Hematopoietic multipotent progenitor cell treated with erythropoietin and hydrocortisone succinate and interleukin-3 and kit ligand, for 17 days (in vitro differentiated cells): ENCODE measurements at regions not wholly inside any gene's neighbourhood (a gene's known extent, or its start where the extent isn't known, plus 50 kb on each side); places are given as distances from the start of the nearest gene placed in this dataset.
A peak's percentile ranks its signal among the peaks of the same experiment; 100 is the strongest.
"Not testable (repeated sequence)": the region's sequence is repeated elsewhere in the genome, so short reads cannot be mapped to it uniquely, and the experiment has no call there.

Experiments used
- DNase-seq: peaks from one replicate; pipeline ENCODE4 v3.0.0-alpha.2; 2015; ENCODE audit warnings: low spot score

DNA sequence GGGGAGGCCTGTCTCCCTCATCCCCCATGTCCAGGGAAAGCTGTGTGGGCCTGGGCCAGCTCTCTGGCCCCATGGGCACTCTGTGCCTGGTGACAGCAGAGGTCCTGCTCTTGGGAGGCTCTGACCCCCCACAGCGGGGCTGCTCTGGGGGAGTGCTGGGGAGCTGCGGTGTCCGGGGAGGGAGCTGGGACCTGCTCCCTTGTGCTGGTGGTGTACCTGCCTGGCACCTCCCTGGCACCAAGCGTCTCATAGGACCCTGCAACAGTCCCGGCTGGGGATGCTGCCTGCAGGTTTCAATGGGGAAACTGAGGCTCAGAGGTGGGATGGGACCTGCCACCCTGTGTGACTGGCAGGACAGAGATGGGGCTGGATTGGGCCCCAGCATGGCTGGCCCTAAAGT is 111.3 kb downstream of the KIF26A start:
- DNase-seq: no peak

DNA sequence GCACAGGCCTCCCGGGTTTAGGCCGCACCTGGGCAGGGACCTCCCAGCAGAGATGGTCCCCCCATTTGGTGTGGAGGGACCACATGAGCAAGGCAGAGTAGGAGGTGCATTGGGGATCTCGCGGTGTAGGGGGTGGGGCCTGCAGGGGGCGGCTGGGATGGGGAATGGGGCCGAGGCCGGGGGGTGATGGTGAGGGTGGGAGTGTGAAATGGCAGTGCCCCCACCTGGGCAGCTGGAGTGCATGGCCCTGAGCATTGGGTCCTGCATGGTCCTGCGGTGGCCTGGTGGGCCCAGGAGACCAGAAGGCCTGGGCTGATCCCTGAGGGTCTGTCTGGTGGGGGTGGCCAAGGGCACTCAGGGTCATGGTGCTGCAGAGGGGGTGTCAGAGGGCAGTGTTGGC is 111.8 kb downstream of the KIF26A start:
- no peak for DNase-seq

DNA sequence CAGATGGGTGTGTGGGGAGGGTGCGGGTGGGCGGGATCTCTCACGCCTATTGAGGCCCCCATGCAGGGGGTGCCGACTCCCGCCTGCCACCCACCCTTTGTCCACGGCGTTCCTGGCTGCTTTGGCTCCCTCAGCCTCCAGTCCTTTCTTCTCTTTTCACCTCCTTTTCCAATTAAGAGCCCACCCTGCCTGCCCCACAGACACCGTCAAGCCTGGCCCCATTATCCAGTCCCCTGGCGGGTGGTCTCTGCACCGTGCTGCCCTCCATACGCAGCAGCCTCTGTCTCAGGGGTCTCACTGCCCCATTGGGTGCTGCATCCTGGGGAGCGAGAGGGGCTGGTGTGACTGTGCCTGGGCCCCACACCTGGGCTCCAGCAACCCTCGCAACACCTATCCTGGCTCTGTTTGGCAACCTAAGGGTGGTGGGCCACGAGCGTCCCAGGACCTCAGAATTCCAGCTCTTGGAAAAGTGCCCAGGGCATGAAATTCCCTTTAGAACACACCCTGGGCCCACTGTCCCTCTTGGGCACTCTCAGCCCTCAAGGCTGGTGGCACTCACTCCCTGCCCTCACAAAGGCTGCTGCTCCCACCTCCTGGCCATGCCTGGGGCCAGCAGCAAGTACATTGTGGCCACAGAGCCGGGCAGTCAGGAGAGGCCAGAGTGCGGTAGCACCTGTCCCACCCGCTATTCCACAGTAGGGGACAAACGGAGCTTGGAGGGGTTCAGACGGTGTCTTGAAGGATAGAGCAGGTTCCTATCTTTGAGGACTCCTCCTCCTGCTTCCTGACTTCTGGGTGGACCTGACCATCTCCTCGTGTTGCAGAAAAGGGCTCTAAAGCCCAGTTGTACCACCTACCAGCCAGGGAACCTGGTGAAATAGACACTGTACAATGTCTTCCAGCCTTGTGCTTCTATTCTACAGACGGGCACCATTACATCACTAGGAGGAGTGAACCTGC is 114.1 kb downstream of the KIF26A start:
- DNase-seq: peak; percentile 8

DNA sequence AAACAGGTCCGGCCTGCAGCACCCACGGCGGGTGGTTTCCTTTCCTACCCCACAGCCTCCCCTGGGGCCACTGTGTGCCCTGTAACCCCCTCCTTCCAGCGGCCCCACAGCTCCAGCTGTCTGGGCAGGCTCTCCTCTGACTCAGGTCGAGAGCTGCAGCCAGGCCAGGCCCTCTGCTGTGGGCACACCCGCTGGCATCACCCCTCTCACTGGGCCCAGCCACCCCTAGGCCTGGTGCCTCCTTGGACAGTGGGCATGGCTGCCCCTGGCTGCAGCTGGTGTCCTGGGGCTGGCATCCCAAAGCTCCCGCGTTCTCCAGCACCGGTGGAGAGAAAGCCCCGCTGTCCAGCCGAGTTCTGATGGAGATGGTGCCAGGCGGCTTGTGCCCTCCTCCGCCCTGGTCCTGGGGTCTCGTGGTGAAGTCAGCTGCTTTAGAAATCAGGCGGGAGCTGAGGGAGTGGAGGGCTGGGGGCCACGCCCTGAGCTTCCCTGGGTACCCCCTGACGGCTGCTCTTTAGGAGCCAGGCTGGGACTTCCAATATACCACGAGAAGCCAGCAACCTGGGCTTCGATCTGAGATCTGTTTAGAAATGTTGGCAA is 114.9 kb downstream of the KIF26A start:
- DNase-seq: no peak

DNA sequence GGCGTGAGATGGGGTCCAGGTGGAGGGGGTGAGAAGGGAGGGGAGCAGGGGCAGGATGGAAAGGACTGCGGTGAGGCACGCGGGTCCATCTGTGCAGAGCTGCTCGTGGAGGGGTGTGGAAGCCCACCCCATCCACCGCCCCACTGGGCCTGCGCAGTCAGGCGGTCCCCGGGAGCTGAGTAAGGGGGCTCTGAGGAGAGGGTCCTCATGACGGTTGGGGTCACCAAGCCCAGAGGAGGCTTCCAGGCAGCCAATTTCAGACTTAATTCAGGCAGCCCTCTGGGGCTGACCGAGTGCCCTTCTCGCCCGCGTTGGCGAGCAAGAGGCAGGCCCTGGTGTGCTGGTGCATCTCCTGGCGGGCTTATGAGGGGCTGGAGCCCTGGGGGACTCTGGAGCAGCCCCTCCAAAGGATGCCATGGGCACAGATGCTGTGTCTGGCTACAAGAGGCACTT is 115.5 kb downstream of the KIF26A start:
- no peak for DNase-seq

DNA sequence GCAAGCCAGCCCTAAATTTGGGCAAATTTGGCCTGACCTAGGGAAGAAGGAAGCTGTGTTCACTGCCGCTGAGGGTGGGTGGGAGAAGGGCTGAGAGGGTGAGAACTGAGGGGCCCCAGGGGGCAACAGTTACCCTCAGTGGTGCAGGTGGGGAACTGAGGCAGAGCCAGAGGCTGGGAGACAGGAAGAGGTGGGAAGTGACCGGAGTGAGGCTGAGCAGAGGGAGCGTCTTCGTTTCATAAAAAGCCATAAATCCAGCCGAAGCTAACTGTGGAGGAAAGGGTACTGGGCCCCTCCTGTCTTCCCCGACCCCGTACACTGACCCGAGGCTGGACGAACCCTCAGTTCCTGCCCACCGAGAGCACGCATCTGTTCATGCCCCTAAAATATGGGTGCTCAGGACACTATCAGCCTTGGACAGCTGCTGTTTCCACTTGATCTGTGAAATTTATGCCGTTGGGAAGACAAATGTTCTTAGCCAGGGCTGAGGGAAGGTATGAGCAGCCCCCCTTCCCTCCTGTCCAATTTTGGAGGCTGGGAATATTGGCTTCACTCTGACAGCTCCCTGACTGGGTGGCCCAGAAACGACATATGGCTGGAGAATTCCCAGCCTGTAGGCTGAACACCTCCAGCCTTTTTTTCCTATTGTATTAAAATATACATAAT is 116.5 kb downstream of the KIF26A start:
- DNase-seq: no peak

DNA sequence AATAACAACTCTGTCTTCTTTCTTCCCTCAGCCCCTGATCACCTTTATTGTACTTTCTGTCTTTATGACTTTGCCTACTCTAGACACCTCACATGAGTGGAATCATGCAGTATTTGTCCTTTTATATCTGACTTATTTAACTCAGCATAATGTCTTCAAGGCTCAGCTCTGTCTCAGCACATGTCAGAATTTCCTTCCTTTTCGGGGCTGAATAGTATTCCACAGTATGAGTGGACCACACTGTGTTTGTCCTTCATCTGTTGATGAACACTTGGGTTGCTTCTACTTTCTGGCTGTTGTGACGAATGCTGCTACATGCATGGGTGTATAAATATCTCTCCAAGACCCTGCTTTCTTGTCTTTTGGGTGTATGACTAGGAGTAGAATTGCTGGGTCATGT is 117.6 kb downstream of the KIF26A start:
- DNase-seq: no peak

DNA sequence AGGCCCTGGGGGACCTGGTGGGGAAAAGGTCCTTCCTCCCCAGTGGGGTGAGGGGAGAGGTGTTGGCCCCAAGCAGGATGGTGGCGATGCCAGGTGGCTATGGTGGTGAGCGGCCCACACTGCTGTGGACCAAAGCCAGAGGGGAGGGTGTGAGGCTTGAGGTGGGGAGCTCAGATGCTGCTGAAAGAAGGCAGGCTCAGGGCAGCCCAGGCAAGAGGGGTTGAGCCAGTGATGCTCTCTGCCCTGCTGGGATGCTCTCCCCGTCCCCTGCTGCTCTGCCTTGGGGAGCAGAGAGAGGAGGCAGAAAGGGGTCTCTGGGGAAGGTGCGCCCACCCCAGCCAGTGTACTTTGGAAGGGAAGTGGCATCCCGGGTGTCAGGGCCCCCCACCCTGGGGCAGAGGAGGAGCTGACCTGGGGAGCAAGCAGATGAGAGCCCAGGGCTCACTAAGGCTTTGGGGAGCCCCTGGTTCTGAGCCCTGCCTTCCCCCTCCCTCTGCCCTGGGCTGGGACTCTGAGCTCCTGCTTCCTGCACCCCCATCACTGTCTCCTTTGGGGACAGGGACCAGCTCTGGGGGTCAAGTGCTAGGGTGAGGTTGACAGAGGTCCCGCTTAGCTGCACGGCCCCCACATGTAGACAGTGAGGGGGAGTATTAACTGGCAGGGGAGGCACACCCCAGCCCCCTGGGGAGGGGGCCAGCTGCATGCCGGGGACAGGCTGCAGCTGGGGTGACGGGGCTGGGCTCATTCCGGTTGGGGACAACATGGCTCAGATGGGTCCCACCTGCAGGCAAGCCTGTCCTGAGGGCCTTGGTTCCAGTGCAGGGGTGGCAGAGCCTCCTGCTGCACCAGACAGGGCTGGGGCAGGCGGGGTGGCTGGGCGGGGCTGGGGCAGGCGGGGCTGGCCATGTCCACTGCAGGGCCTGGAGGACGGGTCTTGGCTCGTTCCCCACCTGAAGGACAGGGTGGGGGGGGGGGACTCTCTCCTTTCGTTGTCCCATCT is 124.4 kb downstream of the KIF26A start:
- DNase-seq: no peak

DNA sequence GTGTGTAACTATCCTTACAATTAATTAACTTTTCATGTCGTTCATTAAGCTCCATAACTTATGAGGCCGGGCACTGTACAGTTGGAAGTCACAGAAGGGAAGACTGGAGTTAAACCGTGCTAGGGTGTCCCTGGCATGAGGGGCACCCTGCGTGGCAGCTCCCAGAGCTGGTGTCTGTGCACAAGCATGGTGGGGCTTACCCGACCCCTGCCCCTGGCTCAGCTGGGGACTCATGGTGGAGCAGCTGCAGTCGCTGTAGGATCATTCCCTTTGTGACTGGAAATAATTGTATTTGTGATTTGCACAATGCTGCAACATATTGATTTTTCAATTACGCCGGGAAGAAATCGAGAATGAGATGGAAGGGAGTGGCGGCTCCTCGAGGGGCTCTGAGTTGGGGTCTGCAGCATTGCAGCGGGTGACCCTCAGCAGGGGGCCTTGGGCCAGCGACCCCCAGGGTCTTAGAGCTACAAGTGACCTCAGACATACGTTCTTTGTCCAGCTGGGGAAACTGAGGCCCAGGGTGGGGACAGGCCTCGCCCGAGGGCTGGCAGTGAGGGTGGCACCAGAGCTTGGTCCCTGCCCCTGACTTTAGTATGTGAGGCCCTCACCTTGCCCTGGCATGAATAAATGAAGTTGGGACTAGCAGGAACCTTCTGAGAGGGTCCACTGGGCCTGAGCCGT is 125.4 kb downstream of the KIF26A start:
- no peak for DNase-seq

DNA sequence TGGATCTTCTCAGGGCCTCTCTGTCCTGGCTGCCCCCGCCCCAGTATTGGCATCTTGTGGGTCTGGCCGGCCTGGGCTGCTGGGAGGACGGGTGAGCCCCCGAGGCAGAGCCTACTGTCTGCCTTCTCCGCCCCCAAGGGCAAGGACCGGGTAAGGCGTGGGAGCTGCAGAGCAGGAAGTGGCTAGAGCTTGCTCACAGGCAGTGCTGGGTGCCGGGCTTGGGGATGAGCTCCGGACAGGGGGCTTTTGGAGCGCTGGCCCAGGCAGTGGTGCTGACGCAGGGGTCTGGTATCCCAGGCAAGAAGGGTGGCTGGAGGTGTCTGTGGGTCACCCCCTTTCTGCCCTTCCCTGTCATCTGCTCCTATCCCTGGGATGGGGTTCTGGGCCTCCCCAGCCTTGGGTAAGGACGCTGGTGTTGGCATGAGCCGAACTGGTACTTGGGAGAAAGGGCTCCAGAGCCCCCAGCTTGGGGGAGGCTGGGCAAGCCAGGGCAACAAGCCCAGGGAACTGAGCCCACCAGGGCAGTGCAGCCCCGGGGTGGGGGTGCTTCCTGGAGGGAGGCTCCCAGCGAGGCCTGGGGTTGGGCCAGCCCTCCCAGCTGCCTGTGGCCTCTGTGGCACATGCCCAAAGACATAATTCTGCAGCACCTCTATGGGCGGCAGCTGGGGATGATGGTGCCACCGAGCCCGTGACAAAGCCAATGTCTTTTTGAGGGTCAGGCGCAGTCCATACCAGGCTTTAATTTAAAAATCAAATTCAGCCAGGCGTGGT is 126.3 kb downstream of the KIF26A start:
- DNase-seq: no peak

DNA sequence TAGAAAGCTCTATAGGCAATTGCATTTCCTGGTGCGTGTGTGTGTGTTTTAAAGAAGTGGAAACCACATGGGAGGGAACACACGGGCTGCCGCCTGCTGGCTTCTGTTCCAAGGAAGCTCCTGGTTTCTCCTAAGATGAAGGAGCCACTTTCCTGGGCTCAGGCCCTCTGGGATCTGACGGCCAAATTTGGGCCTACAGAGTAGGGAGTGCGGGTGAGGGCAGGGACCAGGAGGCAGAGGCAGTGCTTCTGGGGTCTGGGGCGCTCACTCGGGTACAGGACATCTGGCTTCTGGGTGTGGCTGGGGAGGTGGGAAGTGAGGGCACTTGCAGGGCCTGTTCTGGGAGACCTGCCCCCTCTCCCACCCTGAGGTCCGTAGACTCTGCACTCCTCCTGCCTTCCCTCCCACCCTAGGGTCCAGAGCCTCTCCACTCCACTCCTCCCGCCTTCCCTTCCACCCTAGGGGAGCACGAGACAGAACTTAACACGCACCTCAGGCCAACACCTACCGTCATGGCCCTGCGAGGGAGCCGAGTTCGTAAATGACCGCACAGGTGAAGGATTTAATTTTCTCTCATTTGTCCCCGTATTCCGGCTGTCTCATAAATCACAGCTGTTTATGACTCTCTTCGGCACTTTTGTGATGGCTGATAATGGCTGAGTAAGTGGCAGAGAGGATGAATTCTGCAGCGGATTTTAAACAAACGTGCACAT is 127.7 kb downstream of the KIF26A start:
- no peak for DNase-seq

DNA sequence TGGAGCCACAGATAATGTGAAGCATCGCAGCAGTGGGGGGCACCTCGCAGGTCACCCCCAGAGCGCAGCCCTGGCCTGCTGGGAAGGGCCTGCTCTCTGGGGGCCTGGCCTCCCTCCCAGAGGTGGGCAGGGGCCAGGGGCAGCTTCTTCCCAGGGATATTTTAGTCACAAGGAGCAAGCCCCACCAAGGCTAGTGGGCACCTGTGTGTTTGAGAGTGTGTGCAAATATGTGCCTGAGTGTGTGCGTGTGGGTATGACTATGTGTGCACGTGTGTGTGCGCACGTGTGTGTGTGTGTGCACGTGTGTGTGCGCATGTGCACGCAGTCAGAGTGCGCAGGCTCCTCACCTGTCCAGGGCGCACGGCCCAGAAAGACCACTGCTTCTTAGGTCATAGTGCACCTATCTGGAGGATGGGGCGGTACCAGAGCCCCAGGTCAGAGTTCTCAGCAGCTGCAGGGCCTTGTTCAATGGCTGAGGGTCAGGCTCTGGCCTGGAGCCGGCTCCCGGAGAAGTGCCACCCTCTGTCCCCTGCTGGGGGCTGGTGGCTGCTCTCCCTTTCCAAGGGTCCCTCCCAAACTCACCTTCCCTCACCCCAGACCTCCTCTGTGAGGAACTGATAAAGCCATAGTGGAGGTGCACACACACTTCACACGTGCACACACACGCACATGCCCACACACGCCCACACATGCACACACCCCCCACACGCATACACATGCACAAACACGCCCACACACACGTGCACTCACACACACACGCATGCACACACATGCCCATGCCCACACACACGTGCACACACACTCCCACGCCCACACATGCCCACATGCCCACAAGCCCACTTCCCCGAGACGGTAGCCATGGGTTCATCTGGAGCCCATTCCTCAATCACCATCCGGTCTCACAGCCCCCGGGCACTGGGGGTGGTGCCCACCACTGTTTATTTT is 128.5 kb downstream of the KIF26A start:
- no peak for DNase-seq

DNA sequence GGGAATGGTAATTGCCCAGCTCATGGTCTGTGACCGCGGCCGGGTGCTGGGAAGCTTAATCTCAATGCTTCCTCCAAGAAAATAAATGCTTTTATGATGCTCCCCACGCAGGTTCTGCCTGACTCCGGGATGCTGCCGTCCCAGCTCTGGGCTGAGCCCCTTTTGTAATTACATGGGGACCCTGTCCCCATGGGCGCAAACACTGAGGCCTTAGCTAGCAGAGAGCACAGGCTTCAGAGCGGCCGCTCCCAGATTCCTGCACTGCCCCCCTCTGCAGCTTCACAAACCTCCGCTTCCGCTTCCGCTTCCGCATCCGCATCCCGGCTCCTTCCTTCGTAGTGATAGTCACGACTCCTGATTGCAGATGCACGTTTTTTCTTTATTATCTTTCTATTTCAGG is 129.5 kb downstream of the KIF26A start:
- DNase-seq: no peak

DNA sequence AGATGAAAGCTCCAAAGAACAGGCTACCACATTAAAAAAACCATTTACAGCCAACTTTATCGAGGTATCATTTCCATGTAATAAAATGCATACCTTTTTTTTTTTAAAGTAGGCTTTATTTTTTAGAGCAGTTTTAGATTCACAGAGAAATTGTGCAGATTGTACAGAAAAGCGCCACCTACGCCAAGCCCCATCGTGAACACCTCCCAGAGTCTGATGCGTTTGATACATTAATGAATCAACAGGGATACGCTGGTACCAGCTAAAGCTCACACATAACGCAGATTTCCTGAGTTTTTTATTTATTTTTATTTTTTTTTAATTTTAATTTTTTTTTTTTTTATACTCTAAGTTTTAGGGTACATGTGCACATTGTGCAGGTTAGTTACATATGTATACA is 129.9 kb downstream of the KIF26A start:
- no peak for DNase-seq

DNA sequence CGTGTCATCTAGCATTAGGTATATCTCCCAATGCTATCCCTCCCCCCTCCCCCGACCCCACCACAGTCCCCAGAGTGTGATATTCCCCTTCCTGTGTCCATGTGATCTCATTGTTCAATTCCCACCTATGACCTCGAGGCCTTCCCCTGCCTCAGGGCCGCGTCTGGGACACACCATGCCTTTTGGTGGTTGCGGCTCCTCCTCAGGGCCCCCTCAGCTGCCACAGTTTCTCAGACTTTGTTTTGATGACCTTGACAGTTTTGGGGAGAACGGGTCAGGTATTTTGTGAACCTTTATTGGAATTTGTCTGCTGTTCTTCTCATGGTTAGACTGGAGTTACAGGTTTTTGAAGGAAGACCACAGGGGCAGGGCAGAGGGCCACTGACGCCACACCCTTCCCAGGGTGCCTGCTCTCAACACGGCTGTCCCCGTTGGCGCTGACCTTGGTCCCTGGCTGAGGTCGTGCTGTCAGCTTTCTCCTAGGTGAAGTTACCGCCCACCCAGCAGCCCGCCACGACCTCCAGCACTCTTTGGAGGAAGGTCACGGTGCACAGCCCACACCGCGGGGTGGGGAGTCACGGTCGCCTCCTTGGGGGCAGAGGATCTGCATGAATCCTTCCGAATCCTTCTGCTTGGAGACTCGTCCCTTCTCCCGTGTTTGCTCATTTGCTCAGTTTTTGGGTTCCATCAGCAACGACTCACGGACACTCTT is 130.5 kb downstream of the KIF26A start:
- no peak for DNase-seq

DNA sequence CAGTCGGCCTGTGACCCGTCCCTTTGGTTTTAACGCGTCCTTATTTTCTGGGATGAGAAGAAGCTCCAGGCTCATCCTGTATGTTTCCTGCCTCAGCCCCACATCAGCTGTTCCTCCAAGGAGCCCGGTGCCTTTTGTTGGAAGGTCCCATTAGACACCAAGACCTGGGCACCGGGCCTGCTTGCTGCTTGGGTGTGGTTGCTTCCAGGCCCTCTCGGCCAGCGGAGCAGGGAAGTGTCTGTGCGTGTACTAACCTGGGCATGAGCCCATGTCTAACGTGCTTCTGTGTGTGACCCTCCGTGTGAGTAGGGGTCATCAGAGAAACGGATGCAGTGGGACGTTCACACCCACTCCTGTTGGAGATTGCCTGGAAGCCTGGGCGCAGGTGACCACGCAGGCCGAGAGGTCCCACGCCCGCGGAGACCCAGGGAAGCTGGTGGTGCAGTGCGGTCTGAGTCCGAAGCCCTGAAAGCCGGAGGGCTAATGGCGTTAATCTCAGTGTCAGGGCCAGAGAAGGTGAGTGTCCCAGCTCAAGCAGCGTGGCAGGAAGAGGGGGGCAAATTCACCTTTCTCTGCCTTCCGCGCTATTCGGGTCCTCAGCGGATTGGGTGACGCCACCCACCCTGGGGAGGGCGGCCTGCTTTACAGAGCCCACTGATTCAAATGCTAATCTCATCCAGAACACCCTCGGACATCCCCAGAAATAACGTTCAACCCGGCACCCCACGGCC is 131.3 kb downstream of the KIF26A start:
- DNase-seq: not testable (repeated sequence)

DNA sequence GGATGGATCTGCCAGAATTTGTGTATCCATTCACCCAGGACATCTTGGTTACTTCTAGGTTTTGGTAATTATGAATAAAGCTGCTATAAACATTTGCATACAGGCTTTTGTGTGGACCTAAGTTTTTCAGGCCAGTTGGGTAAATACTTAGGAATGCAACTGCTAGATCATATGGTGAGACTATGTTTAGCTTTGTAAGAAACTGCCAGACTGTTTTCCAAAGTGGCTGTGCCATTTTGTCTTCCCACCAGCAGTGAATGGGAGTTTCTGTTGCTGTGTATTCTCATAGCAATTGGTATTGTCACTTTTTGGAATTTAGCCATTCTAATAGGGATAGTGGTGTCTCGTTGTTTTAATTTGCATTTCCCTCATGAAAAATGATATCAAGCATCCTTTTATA is 133.0 kb downstream of the KIF26A start:
- DNase-seq: no peak
